ENCODE measurements at regions not wholly inside any gene's neighbourhood (a gene's known extent, or its start where the extent isn't known, plus 50 kb on each side); places are given as distances from the start of the nearest gene placed in this dataset.

GRCh38 chr13:22482496-22483000 lies 698.2 kb upstream of the SGCG start:
- TF ChIP-seq EZH2 (IDR thresholded peaks at IDR 0.05; ENCODE audit: borderline replicate concordance, low read length) (no peak), CTCF (IDR thresholded peaks at IDR 0.05; ENCODE audit: low read length) (no peak)
